B cell (primary cell): ENCODE measurements at regions not wholly inside any gene's neighbourhood (a gene's known extent, or its start where the extent isn't known, plus 50 kb on each side); places are given as distances from the start of the nearest gene placed in this dataset.

Source experiments
- ATAC-seq: fragments of 200-7000 bp; cut with Tn5 transposase; one replicate; pipeline ENCODE4 v1.10.0; 2021; ENCODE audit warnings: low read depth, mild to moderate bottlenecking, moderate number of reproducible peaks, moderate library complexity
- CTCF ChIA-PET: fragments of 350-600 bp; sonication (Branson Sonifier 250); formaldehyde crosslinking; loops from one replicate; lab custom pipeline; 2021; ENCODE audit warnings: antibody characterized with exemption, inconsistent platforms; lab: Charles Lee
- POLR2A ChIA-PET: fragments of 350-600 bp; sonication (Branson Sonifier 250); formaldehyde crosslinking; loops from one replicate; lab custom pipeline; 2021; ENCODE audit warnings: antibody characterized with exemption; lab: Charles Lee
- DNase-seq: peaks from one replicate; pipeline ENCODE4 v3.0.0; 2013
- H2AFZ ChIP-seq: 2 replicates; pipeline ENCODE4 v1.6.1; 2012; ENCODE audit warnings: mild to moderate bottlenecking, low read depth, low read length; ENCODE audit not compliant: insufficient read depth, poor library complexity, severe bottlenecking
- H3K27ac ChIP-seq, 2 donors: 1 replicate in 1 of 2; 2 replicates in 1 of 2; pipeline ENCODE4 v1.5.1; 2012 to 2013; ENCODE audit warnings: low read length in 2 of 2, mild to moderate bottlenecking in 2 of 2, moderate library complexity in 1 of 2
- H3K27me3 ChIP-seq, 4 experiments: fragments of 200-600 bp in 1 of 4; sonication (generic) in 1 of 4; replicated peaks in 1 of 4; 1 replicate in 2 of 4; 2 replicates in 2 of 4; pipeline versions ENCODE4 v1.6.1 to v1.7.0; 2013 to 2016; ENCODE audit warnings: low read length in 3 of 4, mild to moderate bottlenecking in 2 of 4, mixed read lengths in 1 of 4, moderate library complexity in 1 of 4; ENCODE audit not compliant: insufficient read depth in 4 of 4, control insufficient read depth in 3 of 4; ENCODE audit errors: control extremely low read depth in 1 of 4
- H3K36me3 ChIP-seq, 2 experiments: replicated peaks in 1 of 2; 1 replicate in 1 of 2; 2 replicates in 1 of 2; pipeline versions ENCODE4 v1.6.1 to v1.7.1; 2013; ENCODE audit warnings: low read length in 1 of 2; ENCODE audit not compliant: insufficient read depth in 2 of 2, control insufficient read depth in 1 of 2; ENCODE audit errors: control extremely low read depth in 1 of 2, extremely low read depth in 1 of 2
- H3K4me1 ChIP-seq, 2 donors: fragments of 200-600 bp in 1 of 2; sonication (generic) in 1 of 2; 1 replicate in 1 of 2; 2 replicates in 1 of 2; pipeline versions ENCODE4 v1.5.1 to v1.6.1; 2013 to 2017; ENCODE audit warnings: low read length in 2 of 2; ENCODE audit not compliant: control insufficient read depth in 2 of 2, insufficient read depth in 2 of 2
- H3K4me2 ChIP-seq: replicated peaks from 2 replicates; pipeline ENCODE3; 2012; ENCODE audit warnings: mild to moderate bottlenecking, low read depth, low read length; ENCODE audit not compliant: poor library complexity, severe bottlenecking
- H3K4me3 ChIP-seq, 5 experiments: fragments of 200-600 bp in 1 of 5; sonication (generic) in 1 of 5; 1 replicate in 3 of 5; 2 replicates in 2 of 5; pipeline versions ENCODE4 v1.5.1 to v1.7.0; 2011 to 2016; ENCODE audit warnings: low read length in 4 of 5, mild to moderate bottlenecking in 4 of 5, low read depth in 2 of 5, control low read depth in 1 of 5, moderate library complexity in 1 of 5; ENCODE audit not compliant: insufficient read depth in 1 of 5; ENCODE audit errors: control extremely low read depth in 1 of 5, extremely low read depth in 1 of 5
- H3K79me2 ChIP-seq: fragments of 200-600 bp; sonication (generic); one replicate; pipeline ENCODE4 v1.6.0; 2016; ENCODE audit warnings: low read length; ENCODE audit not compliant: control insufficient read depth, insufficient read depth
- H3K9ac ChIP-seq: fragments of 200-600 bp; sonication (generic); 2 replicates; pipeline ENCODE4 v1.6.1; 2017; ENCODE audit warnings: mild to moderate bottlenecking, low read length, moderate library complexity
- H3K9me3 ChIP-seq, 3 donors: one replicate each; pipeline versions ENCODE4 v1.6.1 to v1.7.1; 2013; ENCODE audit warnings: low read length in 2 of 3; ENCODE audit not compliant: control insufficient read depth in 2 of 3, insufficient read depth in 1 of 3; ENCODE audit errors: control extremely low read depth in 1 of 3
- H4K20me1 ChIP-seq: 2 replicates; pipeline ENCODE4 v1.6.0; 2012; ENCODE audit warnings: mild to moderate bottlenecking, low read length; ENCODE audit not compliant: insufficient read depth, control insufficient read depth, poor library complexity, severe bottlenecking
- H3K27ac Mint-ChIP-seq: one replicate; pipeline ENCODE4 v1.8.0; 2021; ENCODE audit warnings: mixed read lengths
- H3K27me3 Mint-ChIP-seq: one replicate; pipeline ENCODE4 v1.8.0; 2021; ENCODE audit warnings: mixed read lengths
- H3K4me1 Mint-ChIP-seq: one replicate; pipeline ENCODE4 v1.8.0; 2021; ENCODE audit warnings: mixed read lengths
- H3K4me3 Mint-ChIP-seq: one replicate; pipeline ENCODE4 v1.8.0; 2021; ENCODE audit warnings: mixed read lengths
- H3K9me3 Mint-ChIP-seq: one replicate; pipeline ENCODE4 v1.8.0; 2022; ENCODE audit warnings: mixed read lengths; ENCODE audit not compliant: insufficient read depth
- EZH2 ChIP-seq: IDR thresholded peaks from 2 replicates; pipeline ENCODE4 v1.6.1; 2012; ENCODE audit warnings: borderline replicate concordance, low read depth, mild to moderate bottlenecking, moderate library complexity, low read length; ENCODE audit not compliant: insufficient read depth, poor library complexity, severe bottlenecking
- WGBS: methylation state at CpG from one replicate; pipeline ENCODE4 v1.1.5; 2013; ENCODE audit warnings: missing lambda C conversion rate; ENCODE audit not compliant: insufficient coverage; 5-methylcytosine and 5-hydroxymethylcytosine counted together
- intact Hi-C: fragments of 100-400 bp; cut with micrococcal nuclease; formaldehyde crosslinking; loops from one replicate; pipeline ENCODE4 v1.10.0; 2022
- TF ChIP-seq, protein P1 (sequence below): fragments of 200-600 bp; IDR thresholded peaks from one replicate; pipeline ENCODE4 v1.8.0; 2022; ENCODE audit warnings: antibody characterized with exemption, mild to moderate bottlenecking

DNA sequence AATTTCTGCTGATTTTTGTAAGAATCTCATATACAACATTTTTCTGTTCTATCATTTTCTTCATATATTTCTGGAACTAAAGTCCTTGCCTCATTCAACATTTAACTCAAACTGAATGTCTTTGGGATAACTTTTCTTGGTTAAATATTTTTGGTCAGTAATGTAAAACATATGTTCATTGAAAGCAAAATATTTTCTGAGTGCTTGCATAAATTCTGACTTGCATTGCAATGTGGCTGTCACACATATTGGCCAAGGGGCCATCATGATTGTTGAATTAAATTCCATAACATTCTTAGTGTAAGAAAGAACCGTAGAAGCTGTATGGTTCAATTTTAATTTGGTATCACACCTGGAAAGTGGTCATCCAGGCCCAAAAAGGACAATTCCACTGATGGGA lies 369.4 kb downstream of the GALC start:
- Histone ChIP-seq H4K20me1 (no peaks in the 10 kb centered on the region), H2AFZ (no peak overlapping the region), H3K27ac (no peak overlapping the region), H3K79me2 (no peaks in the 10 kb centered on the region), H3K4me3 (no peak overlapping the region), H3K9ac (no peak overlapping the region), H3K4me1 (no peaks in the 10 kb centered on the region), H3K36me3 (no peaks in the 10 kb centered on the region), H3K9me3 (peaks cover 2 to 13% (median 8%) of the 10 kb centered on the region in 3 donors), H3K4me2 (no peak overlapping the region), H3K27me3 (no peaks in the 10 kb centered on the region)
- intact Hi-C loops: no loop called here
- DNase-seq (no peak), ATAC-seq (no peak)
- ChIA-PET CTCF (no interaction called here), POLR2A (no interaction called here)
- Mint-ChIP-seq H3K4me3 (no peak overlapping the region), H3K27ac (no peak overlapping the region), H3K27me3 (no peaks in the 10 kb centered on the region), H3K9me3 (peaks cover 17% of the 10 kb centered on the region), H3K4me1 (no peaks in the 10 kb centered on the region)
- no CpG with 5 or more reads among the region's 1 CpG for WGBS
- TF ChIP-seq EZH2: no peak
- TF ChIP-seq, protein P1, sequence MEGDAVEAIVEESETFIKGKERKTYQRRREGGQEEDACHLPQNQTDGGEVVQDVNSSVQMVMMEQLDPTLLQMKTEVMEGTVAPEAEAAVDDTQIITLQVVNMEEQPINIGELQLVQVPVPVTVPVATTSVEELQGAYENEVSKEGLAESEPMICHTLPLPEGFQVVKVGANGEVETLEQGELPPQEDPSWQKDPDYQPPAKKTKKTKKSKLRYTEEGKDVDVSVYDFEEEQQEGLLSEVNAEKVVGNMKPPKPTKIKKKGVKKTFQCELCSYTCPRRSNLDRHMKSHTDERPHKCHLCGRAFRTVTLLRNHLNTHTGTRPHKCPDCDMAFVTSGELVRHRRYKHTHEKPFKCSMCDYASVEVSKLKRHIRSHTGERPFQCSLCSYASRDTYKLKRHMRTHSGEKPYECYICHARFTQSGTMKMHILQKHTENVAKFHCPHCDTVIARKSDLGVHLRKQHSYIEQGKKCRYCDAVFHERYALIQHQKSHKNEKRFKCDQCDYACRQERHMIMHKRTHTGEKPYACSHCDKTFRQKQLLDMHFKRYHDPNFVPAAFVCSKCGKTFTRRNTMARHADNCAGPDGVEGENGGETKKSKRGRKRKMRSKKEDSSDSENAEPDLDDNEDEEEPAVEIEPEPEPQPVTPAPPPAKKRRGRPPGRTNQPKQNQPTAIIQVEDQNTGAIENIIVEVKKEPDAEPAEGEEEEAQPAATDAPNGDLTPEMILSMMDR: no peak

DNA sequence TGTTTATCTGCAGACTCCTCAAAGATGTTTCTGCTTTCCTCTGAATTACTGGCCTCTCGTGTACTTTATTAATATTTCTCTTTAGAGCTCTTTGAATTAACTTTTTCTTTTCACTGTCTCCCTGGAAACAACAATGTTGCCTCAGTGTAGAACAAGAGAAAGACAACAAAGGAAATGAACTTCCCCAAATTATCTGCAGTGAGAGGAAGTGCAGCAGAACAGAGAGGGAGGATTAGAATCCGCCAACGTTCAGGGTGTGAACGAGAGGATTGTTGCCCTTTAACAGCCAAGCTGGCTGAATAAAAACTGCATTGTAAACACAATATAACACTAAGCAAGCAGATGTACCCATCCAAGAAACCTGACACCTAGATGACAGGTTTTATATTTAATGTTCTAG lies 375.9 kb downstream of the GALC start:
- Histone ChIP-seq H3K9ac (no peak overlapping the region), H3K79me2 (no peaks in the 10 kb centered on the region), H3K36me3 (no peaks in the 10 kb centered on the region), H3K4me3 (no peak overlapping the region), H3K27ac (no peak overlapping the region), H3K27me3 (no peaks in the 10 kb centered on the region), H4K20me1 (no peaks in the 10 kb centered on the region), H3K9me3 (peaks cover 2 to 13% (median 8%) of the 10 kb centered on the region in 3 donors), H2AFZ (no peak overlapping the region), H3K4me1 (no peaks in the 10 kb centered on the region), H3K4me2 (no peak overlapping the region)
- intact Hi-C loops: no loop called here
- ATAC-seq: no peak
- Mint-ChIP-seq H3K27me3 (no peaks in the 10 kb centered on the region), H3K4me3 (no peak overlapping the region), H3K4me1 (no peaks in the 10 kb centered on the region), H3K9me3 (peaks cover 13% of the 10 kb centered on the region), H3K27ac (no peak overlapping the region)
- ChIA-PET POLR2A (no interaction called here), CTCF (interaction anchor here (1.7 kb wide), 1 partner anchor 11 kb away, joined by 3 read pairs; no protein-coding TSS in a partner anchor)
- no CpG with 5 or more reads among the region's 4 CpGs for WGBS
- no peak for TF ChIP-seq EZH2
- TF ChIP-seq, protein P1: no peak
- DNase-seq: no peak
